CD14-positive monocyte (primary cell): ENCODE measurements at regions not wholly inside any gene's neighbourhood (a gene's known extent, or its start where the extent isn't known, plus 50 kb on each side); places are given as distances from the start of the nearest gene placed in this dataset.

Experiments used
- DNase-seq, 3 donors: peaks; one replicate each; pipeline ENCODE4 v3.0.0-alpha.2; 2011 to 2022
- H2AFZ ChIP-seq: 2 replicates; pipeline ENCODE4 v1.6.0; 2012; ENCODE audit warnings: mild to moderate bottlenecking, low read depth, low read length, inconsistent platforms; ENCODE audit not compliant: insufficient read depth, poor library complexity, severe bottlenecking
- H3K27ac ChIP-seq, 2 donors: 1 replicate in 1 of 2; 2 replicates in 1 of 2; pipeline ENCODE4 v1.5.1; 2012 to 2013; ENCODE audit warnings: low read length in 2 of 2, control low read depth in 1 of 2, inconsistent platforms in 1 of 2, low read depth in 1 of 2, mild to moderate bottlenecking in 1 of 2
- H3K27me3 ChIP-seq, 2 donors: one replicate each; pipeline versions ENCODE4 v1.6.0 to v1.6.1; 2011 to 2013; ENCODE audit warnings: low read length in 2 of 2; ENCODE audit not compliant: control insufficient read depth in 2 of 2, insufficient read depth in 2 of 2
- H3K36me3 ChIP-seq, 2 donors: replicated peaks in 1 of 2; 1 replicate in 1 of 2; 2 replicates in 1 of 2; pipeline versions ENCODE4 v1.5.1 to v1.6.1; 2012 to 2013; ENCODE audit warnings: low read length in 2 of 2, control low read depth in 1 of 2, inconsistent platforms in 1 of 2, mild to moderate bottlenecking in 1 of 2; ENCODE audit not compliant: insufficient read depth in 2 of 2, control insufficient read depth in 1 of 2
- H3K4me1 ChIP-seq, 2 donors: 1 replicate in 1 of 2; 2 replicates in 1 of 2; pipeline versions ENCODE4 v1.5.1 to v1.6.1; 2012 to 2013; ENCODE audit warnings: low read length in 2 of 2, control low read depth in 1 of 2, inconsistent platforms in 1 of 2, mild to moderate bottlenecking in 1 of 2, moderate library complexity in 1 of 2; ENCODE audit not compliant: insufficient read depth in 2 of 2, control insufficient read depth in 1 of 2
- H3K4me2 ChIP-seq: replicated peaks from 2 replicates; pipeline ENCODE3; 2012; ENCODE audit warnings: low read length, moderate library complexity, mild to moderate bottlenecking; ENCODE audit not compliant: poor library complexity, severe bottlenecking; ENCODE audit errors: extremely low read depth
- H3K4me3 ChIP-seq, 3 experiments: fragments of 200-600 bp in 1 of 3; sonication (generic) in 1 of 3; replicated peaks in 1 of 3; 1 replicate in 2 of 3; 2 replicates in 1 of 3; pipeline ENCODE4 v1.5.1; 2011 to 2013; ENCODE audit warnings: low read length in 3 of 3, mild to moderate bottlenecking in 3 of 3, control low read depth in 2 of 3, low read depth in 2 of 3, inconsistent platforms in 1 of 3, moderate library complexity in 1 of 3
- H3K79me2 ChIP-seq: 2 replicates; pipeline ENCODE4 v1.6.0; 2012; ENCODE audit warnings: mild to moderate bottlenecking, control low read depth, inconsistent platforms, low read length, moderate library complexity; ENCODE audit not compliant: insufficient read depth
- H3K9ac ChIP-seq: 2 replicates; pipeline ENCODE4 v1.6.0; 2017; ENCODE audit warnings: low read length, mild to moderate bottlenecking; ENCODE audit not compliant: insufficient read depth, poor library complexity, severe bottlenecking
- H3K9me3 ChIP-seq, 2 donors: replicated peaks in 1 of 2; 1 replicate in 1 of 2; 2 replicates in 1 of 2; pipeline versions ENCODE4 v1.5.1 to v1.6.1; 2012 to 2013; ENCODE audit warnings: low read length in 2 of 2, control low read depth in 1 of 2; ENCODE audit not compliant: control insufficient read depth in 1 of 2, insufficient read depth in 1 of 2
- H4K20me1 ChIP-seq: 2 replicates; pipeline ENCODE4 v1.6.0; 2012; ENCODE audit warnings: mild to moderate bottlenecking, low read length, control low read depth, moderate library complexity; ENCODE audit not compliant: insufficient read depth
- H3K27ac Mint-ChIP-seq, 7 donors: one replicate each; pipeline ENCODE4 v1.8.0; 2020; ENCODE audit warnings: mild to moderate bottlenecking in 7 of 7, mixed read lengths in 7 of 7, moderate library complexity in 6 of 7, inconsistent platforms in 2 of 7
- H3K27me3 Mint-ChIP-seq, 3 donors: one replicate each; pipeline ENCODE4 v1.8.0; 2021 to 2022; ENCODE audit warnings: low read depth in 3 of 3, mild to moderate bottlenecking in 3 of 3, mixed read lengths in 3 of 3, moderate library complexity in 3 of 3, inconsistent platforms in 1 of 3
- H3K36me3 Mint-ChIP-seq, 2 donors: one replicate each; pipeline ENCODE4 v1.8.0; 2020; ENCODE audit warnings: mixed read lengths in 2 of 2, inconsistent platforms in 1 of 2, mild to moderate bottlenecking in 1 of 2
- H3K4me1 Mint-ChIP-seq: one replicate; pipeline ENCODE4 v1.8.0; 2020; ENCODE audit warnings: mild to moderate bottlenecking, mixed read lengths
- H3K4me3 Mint-ChIP-seq, 2 donors: one replicate each; pipeline ENCODE4 v1.8.0; 2020; ENCODE audit warnings: mild to moderate bottlenecking in 2 of 2, mixed read lengths in 2 of 2, moderate library complexity in 1 of 2
- H3K9me3 Mint-ChIP-seq, 7 donors: one replicate each; pipeline ENCODE4 v1.8.0; 2020 to 2022; ENCODE audit warnings: mixed read lengths in 7 of 7, mild to moderate bottlenecking in 6 of 7, moderate library complexity in 6 of 7, inconsistent platforms in 2 of 7
- WGBS: methylation state at CpG from one replicate; pipeline ENCODE4 v1.1.5; 2013; ENCODE audit warnings: missing lambda C conversion rate; ENCODE audit not compliant: insufficient coverage; 5-methylcytosine and 5-hydroxymethylcytosine counted together
- intact Hi-C, 2 donors: fragments of 100-400 bp; cut with micrococcal nuclease; formaldehyde crosslinking; loops; one replicate each; pipeline versions ENCODE4 v1.15.0 to v1.15.1; 2023
- TF ChIP-seq, protein P1 (sequence below): fragments of 200-600 bp; IDR thresholded peaks from one replicate; pipeline ENCODE4 v1.8.0; 2022; ENCODE audit warnings: antibody characterized with exemption, mild to moderate bottlenecking

DNA sequence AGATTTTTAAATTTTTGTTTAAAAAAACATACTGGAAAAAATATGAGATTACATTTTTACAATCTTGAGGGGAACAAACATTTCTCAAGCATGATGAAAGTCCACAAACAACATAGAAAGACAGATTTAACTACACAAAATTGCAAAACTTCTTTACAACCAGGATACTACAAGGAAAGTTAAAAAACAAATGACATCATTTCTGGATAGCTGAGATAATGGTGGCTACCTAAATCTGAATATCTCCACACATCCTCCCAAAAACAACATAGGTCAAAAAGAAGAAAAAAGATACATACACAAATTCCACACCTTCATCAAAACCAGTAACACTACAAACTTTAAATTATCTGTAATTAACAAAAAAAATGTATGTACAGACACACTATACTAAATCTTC, 120.8 kb upstream of the TNPO1 start:
- no peaks in the 10 kb centered on the region for H3K4me1 Mint-ChIP-seq
- H3K27ac ChIP-seq: no peak overlapping the region
- TF ChIP-seq, protein P1, sequence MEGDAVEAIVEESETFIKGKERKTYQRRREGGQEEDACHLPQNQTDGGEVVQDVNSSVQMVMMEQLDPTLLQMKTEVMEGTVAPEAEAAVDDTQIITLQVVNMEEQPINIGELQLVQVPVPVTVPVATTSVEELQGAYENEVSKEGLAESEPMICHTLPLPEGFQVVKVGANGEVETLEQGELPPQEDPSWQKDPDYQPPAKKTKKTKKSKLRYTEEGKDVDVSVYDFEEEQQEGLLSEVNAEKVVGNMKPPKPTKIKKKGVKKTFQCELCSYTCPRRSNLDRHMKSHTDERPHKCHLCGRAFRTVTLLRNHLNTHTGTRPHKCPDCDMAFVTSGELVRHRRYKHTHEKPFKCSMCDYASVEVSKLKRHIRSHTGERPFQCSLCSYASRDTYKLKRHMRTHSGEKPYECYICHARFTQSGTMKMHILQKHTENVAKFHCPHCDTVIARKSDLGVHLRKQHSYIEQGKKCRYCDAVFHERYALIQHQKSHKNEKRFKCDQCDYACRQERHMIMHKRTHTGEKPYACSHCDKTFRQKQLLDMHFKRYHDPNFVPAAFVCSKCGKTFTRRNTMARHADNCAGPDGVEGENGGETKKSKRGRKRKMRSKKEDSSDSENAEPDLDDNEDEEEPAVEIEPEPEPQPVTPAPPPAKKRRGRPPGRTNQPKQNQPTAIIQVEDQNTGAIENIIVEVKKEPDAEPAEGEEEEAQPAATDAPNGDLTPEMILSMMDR: no peak
- no peaks in the 10 kb centered on the region for H3K79me2 ChIP-seq
- H3K27me3 ChIP-seq: peaks cover 3 to 11% of the 10 kb centered on the region in 2 donors
- no peak for DNase-seq
- H3K27me3 Mint-ChIP-seq: peaks cover 6 to 13% (median 9%) of the 10 kb centered on the region in 3 donors
- no peaks in the 10 kb centered on the region for H3K36me3 Mint-ChIP-seq
- no peak overlapping the region for H3K27ac Mint-ChIP-seq
- no peak overlapping the region for H3K4me3 Mint-ChIP-seq
- H3K36me3 ChIP-seq: no peaks in the 10 kb centered on the region
- H2AFZ ChIP-seq: no peak overlapping the region
- H3K4me2 ChIP-seq: no peak overlapping the region
- no peak overlapping the region for H3K4me3 ChIP-seq
- H3K9me3 Mint-ChIP-seq: peaks cover 0 to 3% (median 0%) of the 10 kb centered on the region in 7 donors
- no peaks in the 10 kb centered on the region for H3K4me1 ChIP-seq
- H4K20me1 ChIP-seq: no peaks in the 10 kb centered on the region
- no peak overlapping the region for H3K9ac ChIP-seq
- intact Hi-C loops: no loop called here
- no peaks in the 10 kb centered on the region for H3K9me3 ChIP-seq

DNA sequence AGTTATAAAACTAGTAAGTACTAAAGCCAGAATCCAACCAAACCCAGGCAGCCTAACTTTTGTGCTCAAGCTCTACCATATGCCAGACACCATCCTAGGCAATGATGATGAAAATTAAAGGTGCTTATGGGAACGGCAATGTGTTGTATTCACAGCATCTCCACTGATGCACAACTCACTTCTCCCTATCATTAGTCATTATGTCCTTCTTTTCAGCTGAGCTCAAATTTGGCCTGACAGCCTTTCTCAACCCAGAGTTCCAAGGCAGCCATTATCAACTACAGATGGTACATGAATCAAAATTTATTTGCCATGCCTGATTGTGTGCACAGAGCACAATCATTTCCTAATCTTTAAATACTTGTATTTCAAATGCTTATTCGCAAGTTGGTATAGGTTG, 121.6 kb upstream of the TNPO1 start:
- no peaks in the 10 kb centered on the region for H3K4me1 Mint-ChIP-seq
- intact Hi-C loops: no loop called here
- peaks cover 0 to 1% (median 0%) of the 10 kb centered on the region in 7 donors for H3K9me3 Mint-ChIP-seq
- Histone ChIP-seq H3K79me2 (no peaks in the 10 kb centered on the region), H3K4me3 (no peak overlapping the region), H3K36me3 (no peaks in the 10 kb centered on the region), H2AFZ (no peak overlapping the region), H3K27ac (no peak overlapping the region), H3K9ac (no peak overlapping the region), H3K4me1 (no peaks in the 10 kb centered on the region), H3K4me2 (no peak overlapping the region), H3K27me3 (peaks cover 3 to 11% of the 10 kb centered on the region in 2 donors), H3K9me3 (no peaks in the 10 kb centered on the region), H4K20me1 (no peaks in the 10 kb centered on the region)
- no peak overlapping the region for H3K4me3 Mint-ChIP-seq
- DNase-seq: no peak
- H3K36me3 Mint-ChIP-seq: no peaks in the 10 kb centered on the region
- TF ChIP-seq, protein P1: no peak
- H3K27ac Mint-ChIP-seq: no peak overlapping the region
- H3K27me3 Mint-ChIP-seq: peaks cover 6 to 15% (median 9%) of the 10 kb centered on the region in 3 donors
- WGBS: no CpG with 5 or more reads among the region's 2 CpGs
